H1 (cell line): ENCODE measurements at regions not wholly inside any gene's neighbourhood (a gene's known extent, or its start where the extent isn't known, plus 50 kb on each side); places are given as distances from the start of the nearest gene placed in this dataset.

ENCODE experiments used
- CTCF ChIA-PET: fragments of 300-600 bp; sonication (Branson Sonifier 250); formaldehyde crosslinking; loops from one replicate; lab custom pipeline; 2021; ENCODE audit not compliant: partially characterized antibody; lab: Charles Lee
- POLR2A ChIA-PET: fragments of 300-600 bp; sonication (Branson Sonifier 250); formaldehyde crosslinking; loops from one replicate; lab custom pipeline; 2021; ENCODE audit warnings: inconsistent platforms; ENCODE audit not compliant: partially characterized antibody; lab: Charles Lee
- DNase-seq, 2 experiments: peaks; one replicate each; pipeline versions ENCODE4 v3.0.0 to v3.0.0-alpha.2; 2010 to 2022; ENCODE audit warnings: low spot score in 2 of 2, low read depth in 1 of 2, mixed read lengths in 1 of 2
- FAIRE-seq: peaks from 2 replicates; lab custom pipeline; 2011; peaks lifted over from hg19 to GRCh38; lab: Jason Lieb, UNC
- H2AFZ ChIP-seq: 2 replicates; pipeline ENCODE4 v1.8.1; 2012; ENCODE audit warnings: low read length, inconsistent platforms
- H2AK5ac ChIP-seq: 2 replicates; pipeline ENCODE4 v1.6.1; 2013; ENCODE audit warnings: low read depth, low read length
- H2BK120ac ChIP-seq: replicated peaks from 2 replicates; pipeline ENCODE3; 2013; ENCODE audit warnings: low read depth, low read length, inconsistent platforms
- H2BK12ac ChIP-seq: 2 replicates; pipeline ENCODE4 v1.6.1; 2013; ENCODE audit warnings: low read depth, low read length
- H2BK15ac ChIP-seq: 2 replicates; pipeline ENCODE4 v1.6.1; 2013; ENCODE audit warnings: low read length
- H2BK20ac ChIP-seq: 2 replicates; pipeline ENCODE4 v1.6.1; 2013; ENCODE audit warnings: low read length
- H2BK5ac ChIP-seq: 2 replicates; pipeline ENCODE4 v1.6.1; 2013; ENCODE audit warnings: low read depth, low read length
- H3K14ac ChIP-seq: 2 replicates; pipeline ENCODE4 v1.6.1; 2013; ENCODE audit warnings: inconsistent platforms; ENCODE audit not compliant: insufficient read length
- H3K18ac ChIP-seq: 2 replicates; pipeline ENCODE4 v1.6.1; 2013; ENCODE audit warnings: low read length; ENCODE audit errors: extremely low read depth
- H3K23ac ChIP-seq: 2 replicates; pipeline ENCODE4 v1.6.1; 2013; ENCODE audit warnings: inconsistent platforms; ENCODE audit not compliant: insufficient read length
- H3K23me2 ChIP-seq: 2 replicates; pipeline ENCODE4 v1.6.1; 2013; ENCODE audit warnings: low read depth, low read length
- H3K27ac ChIP-seq: 2 replicates; pipeline ENCODE4 v1.6.1; 2011; ENCODE audit warnings: low read depth, low read length, inconsistent platforms
- H3K27me3 ChIP-seq, 4 experiments: replicated peaks in 1 of 4; 1 replicate in 1 of 4; 2 replicates in 3 of 4; pipeline versions ENCODE4 v1.6.1 to v1.8.1; 2011 to 2013; ENCODE audit warnings: low read length in 3 of 4, mild to moderate bottlenecking in 3 of 4, inconsistent platforms in 2 of 4, mixed read lengths in 2 of 4, moderate library complexity in 1 of 4; ENCODE audit not compliant: control insufficient read depth in 3 of 4, insufficient read depth in 3 of 4; ENCODE audit errors: extremely low read depth in 1 of 4
- H3K36me3 ChIP-seq, 4 experiments: 2 replicates each; pipeline versions ENCODE4 v1.6.1 to v1.8.1; 2011 to 2013; ENCODE audit warnings: mild to moderate bottlenecking in 4 of 4, low read length in 3 of 4, moderate library complexity in 2 of 4, control low read depth in 1 of 4, inconsistent platforms in 1 of 4; ENCODE audit not compliant: insufficient read depth in 4 of 4, control insufficient read depth in 2 of 4
- H3K4ac ChIP-seq: replicated peaks from 2 replicates; pipeline ENCODE3; 2013; ENCODE audit warnings: low read length, low read depth, mixed read lengths, inconsistent platforms; ENCODE audit not compliant: insufficient read length
- H3K4me1 ChIP-seq, 4 experiments: replicated peaks in 1 of 4; 1 replicate in 1 of 4; 2 replicates in 3 of 4; pipeline versions ENCODE4 v1.6.1 to v1.8.1; 2011 to 2013; ENCODE audit warnings: low read length in 3 of 4, inconsistent platforms in 2 of 4, mixed read lengths in 1 of 4; ENCODE audit not compliant: insufficient read depth in 4 of 4, control insufficient read depth in 3 of 4
- H3K4me2 ChIP-seq, 2 experiments: 2 replicates each; pipeline versions ENCODE4 v1.6.1 to v1.8.1; 2011 to 2013; ENCODE audit warnings: low read depth in 2 of 2, low read length in 2 of 2, control low read depth in 1 of 2, inconsistent platforms in 1 of 2, mild to moderate bottlenecking in 1 of 2; ENCODE audit not compliant: insufficient read depth in 1 of 2
- H3K4me3 ChIP-seq, 4 experiments: fragments of 200-600, 300-600 bp in 1 of 4; sonication (generic), shearing (Covaris generic), sonication (Bioruptor Twin) in 1 of 4; 2 replicates each; pipeline versions ENCODE4 v1.5.1 to v1.8.1; 2011 to 2016; ENCODE audit warnings: low read length in 4 of 4, low read depth in 3 of 4, control low read depth in 2 of 4, inconsistent platforms in 2 of 4, mild to moderate bottlenecking in 2 of 4, mixed read lengths in 1 of 4, moderate library complexity in 1 of 4; ENCODE audit not compliant: insufficient read depth in 2 of 4; ENCODE audit errors: extremely low read depth in 1 of 4
- H3K56ac ChIP-seq: replicated peaks from 2 replicates; pipeline ENCODE3; 2013; ENCODE audit warnings: low read depth, mild to moderate bottlenecking, mixed read lengths, low read length, inconsistent platforms; ENCODE audit not compliant: insufficient read length
- H3K79me1 ChIP-seq: 2 replicates; pipeline ENCODE4 v1.6.1; 2013; ENCODE audit warnings: low read depth, low read length, control low read depth
- H3K79me2 ChIP-seq, 2 experiments: 2 replicates each; pipeline versions ENCODE4 v1.6.1 to v1.8.1; 2012 to 2013; ENCODE audit warnings: low read length in 2 of 2, mild to moderate bottlenecking in 2 of 2, inconsistent platforms in 1 of 2; ENCODE audit not compliant: insufficient read depth in 2 of 2, control insufficient read depth in 1 of 2
- H3K9ac ChIP-seq, 4 experiments: replicated peaks in 1 of 4; 1 replicate in 1 of 4; 2 replicates in 3 of 4; pipeline versions ENCODE4 v1.6.1 to v1.8.1; 2011 to 2013; ENCODE audit warnings: low read depth in 3 of 4, low read length in 3 of 4, control low read depth in 2 of 4, mild to moderate bottlenecking in 2 of 4, moderate library complexity in 2 of 4, inconsistent platforms in 1 of 4; ENCODE audit errors: extremely low read depth in 1 of 4
- H3K9me3 ChIP-seq, 2 experiments: 2 replicates each; pipeline versions ENCODE4 v1.6.1 to v1.8.1; 2012 to 2013; ENCODE audit warnings: mild to moderate bottlenecking in 2 of 2, moderate library complexity in 2 of 2, control low read depth in 1 of 2, inconsistent platforms in 1 of 2, low read depth in 1 of 2, low read length in 1 of 2, mixed read lengths in 1 of 2; ENCODE audit not compliant: insufficient read depth in 2 of 2
- H4K20me1 ChIP-seq, 2 experiments: replicated peaks in 1 of 2; 2 replicates each; pipeline versions ENCODE3 to v1.8.1; 2011 to 2013; ENCODE audit warnings: inconsistent platforms in 2 of 2, low read length in 2 of 2, mild to moderate bottlenecking in 1 of 2; ENCODE audit not compliant: insufficient read depth in 2 of 2, control insufficient read depth in 1 of 2
- H4K5ac ChIP-seq: 2 replicates; pipeline ENCODE4 v1.6.1; 2013; ENCODE audit warnings: low read length, low read depth, mixed read lengths, inconsistent platforms; ENCODE audit not compliant: insufficient read length
- H4K8ac ChIP-seq: 2 replicates; pipeline ENCODE4 v1.8.0; 2013; ENCODE audit warnings: mild to moderate bottlenecking, moderate library complexity, low read length, inconsistent platforms; ENCODE audit not compliant: insufficient read depth; ENCODE audit errors: extremely low read depth
- H4K91ac ChIP-seq: replicated peaks from 2 replicates; pipeline ENCODE3; 2013; ENCODE audit warnings: low read length, mixed read lengths, inconsistent platforms; ENCODE audit not compliant: insufficient read length
- BACH1 ChIP-seq: IDR thresholded peaks from 2 replicates; pipeline ENCODE4 v1.6.1; 2012; ENCODE audit warnings: low read length, improper control_type of control experiment
- BRCA1 ChIP-seq: IDR thresholded peaks from 2 replicates; pipeline ENCODE4 v1.6.1; 2012; ENCODE audit warnings: low read depth, low read length, improper control_type of control experiment
- CEBPB ChIP-seq: IDR thresholded peaks from 2 replicates; pipeline ENCODE4 v1.6.1; 2012; ENCODE audit warnings: low read depth, low read length
- CTBP2 ChIP-seq: IDR thresholded peaks from 2 replicates; pipeline ENCODE4 v1.7.0; 2011; ENCODE audit warnings: borderline replicate concordance, mild to moderate bottlenecking, moderate library complexity, mixed read lengths, low read length; ENCODE audit not compliant: insufficient read depth, insufficient read length
- E2F6 ChIP-seq: IDR thresholded peaks from 2 replicates; pipeline ENCODE4 v1.6.1; 2012; ENCODE audit warnings: inconsistent platforms
- EGR1 ChIP-seq: IDR thresholded peaks from 2 replicates; pipeline ENCODE4 v1.6.1; 2011; ENCODE audit warnings: low read depth, low read length, borderline replicate concordance
- EZH2 ChIP-seq: fragments of 200-600 bp; sonication (generic); IDR thresholded peaks from 2 replicates; pipeline ENCODE4 v1.7.1; 2012; ENCODE audit warnings: low read depth, mild to moderate bottlenecking, moderate library complexity, low read length, inconsistent platforms; ENCODE audit not compliant: severe bottlenecking
- HDAC6 ChIP-seq: IDR thresholded peaks from one replicate; pipeline ENCODE4 v1.7.1; 2012; ENCODE audit warnings: low read depth, mild to moderate bottlenecking, inconsistent platforms, low read length, moderate library complexity
- POLR2A ChIP-seq, 2 experiments: IDR thresholded peaks; 1 replicate in 1 of 2; 2 replicates in 1 of 2; pipeline ENCODE4 v1.6.1; 2011; ENCODE audit warnings: low read depth in 2 of 2, low read length in 2 of 2, mild to moderate bottlenecking in 2 of 2; ENCODE audit errors: control extremely low read depth in 1 of 2
- RBBP5 ChIP-seq: IDR thresholded peaks from 2 replicates; pipeline ENCODE4 v1.7.1; 2012; ENCODE audit warnings: low read depth, mild to moderate bottlenecking, inconsistent platforms, low read length, moderate library complexity, borderline replicate concordance
- RFX5 ChIP-seq: IDR thresholded peaks from 2 replicates; pipeline ENCODE4 v1.6.1; 2011; ENCODE audit warnings: low read depth, low read length, improper control_type of control experiment, borderline replicate concordance
- SUZ12 ChIP-seq: fragments of 200-600 bp; sonication (generic); IDR thresholded peaks from 2 replicates; pipeline ENCODE4 v1.6.1; 2012; ENCODE audit warnings: mild to moderate bottlenecking, inconsistent platforms, low read length, moderate library complexity, mixed read lengths
- TAF1 ChIP-seq: IDR thresholded peaks from 2 replicates; pipeline ENCODE4 v1.6.1; 2011; ENCODE audit warnings: mild to moderate bottlenecking, low read depth, low read length
- TEAD4 ChIP-seq: IDR thresholded peaks from 2 replicates; pipeline ENCODE4 v1.6.1; 2012; ENCODE audit warnings: low read depth, low read length, inconsistent platforms, mixed read lengths
- TF ChIP-seq, protein P1 (sequence below): IDR thresholded peaks from 2 replicates; pipeline ENCODE4 v1.6.1; 2012; ENCODE audit warnings: inconsistent platforms

DNA sequence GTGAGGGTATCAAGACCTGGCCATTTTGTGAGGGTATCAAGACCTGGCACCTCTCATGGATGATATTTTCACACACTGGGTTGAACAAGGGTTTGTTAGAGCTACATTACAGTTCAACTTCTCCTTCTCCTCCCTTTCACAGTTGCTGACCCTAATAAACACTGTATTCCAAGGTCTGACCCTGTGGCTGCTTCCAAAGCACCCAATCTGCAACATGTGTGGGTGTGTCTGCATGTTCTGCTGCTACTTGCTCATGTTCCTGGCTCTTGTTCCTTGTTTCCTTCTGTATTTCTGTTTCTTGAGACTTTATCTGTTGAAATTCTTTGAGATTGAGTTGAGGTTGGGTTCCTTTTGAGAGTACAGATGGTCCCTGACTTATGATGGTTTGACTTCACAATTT is 162.1 kb upstream of the GMDS start:
- Histone ChIP-seq H3K4me1 (no peaks in the 10 kb centered on the region), H4K8ac (no peak overlapping the region), H3K4me3 (no peak overlapping the region), H2AK5ac (no peak overlapping the region), H2BK120ac (no peak overlapping the region), H3K27me3 (no peaks in the 10 kb centered on the region), H2AFZ (no peak overlapping the region), H2BK12ac (no peak overlapping the region), H3K79me2 (no peaks in the 10 kb centered on the region), H3K14ac (no peak overlapping the region), H3K23ac (no peak overlapping the region), H3K36me3 (no peaks in the 10 kb centered on the region), H3K18ac (no peak overlapping the region), H3K4me2 (no peak overlapping the region), H2BK5ac (no peak overlapping the region), H3K79me1 (no peaks in the 10 kb centered on the region), H3K56ac (no peak overlapping the region), H2BK20ac (no peak overlapping the region), H4K91ac (no peak overlapping the region), H2BK15ac (no peak overlapping the region), H3K23me2 (no peaks in the 10 kb centered on the region), H4K5ac (no peak overlapping the region), H3K27ac (no peak overlapping the region), H3K4ac (no peak overlapping the region), H3K9ac (no peak overlapping the region), H3K9me3 (no peaks in the 10 kb centered on the region), H4K20me1 (no peaks in the 10 kb centered on the region)
- FAIRE-seq (no peak), DNase-seq (no peak)
- ChIA-PET CTCF (interaction anchor here (1.5 kb wide), 1 partner anchor 514 kb away, joined by 4 read pairs; no protein-coding TSS in a partner anchor), POLR2A (no interaction called here)
- TF ChIP-seq SUZ12 (no peak), RBBP5 (no peak), EGR1 (no peak), TAF1 (no peak), CTBP2 (no peak), POLR2A (IDR thresholded peaks at IDR 0.05; ENCODE audit: control extremely low read depth in 1 of 2, low read depth in 2 of 2, low read length in 2 of 2) (no peak), BRCA1 (no peak), BACH1 (no peak), HDAC6 (no peak), CEBPB (no peak), RFX5 (no peak), E2F6 (no peak), EZH2 (no peak), TEAD4 (no peak)
- TF ChIP-seq, protein P1, sequence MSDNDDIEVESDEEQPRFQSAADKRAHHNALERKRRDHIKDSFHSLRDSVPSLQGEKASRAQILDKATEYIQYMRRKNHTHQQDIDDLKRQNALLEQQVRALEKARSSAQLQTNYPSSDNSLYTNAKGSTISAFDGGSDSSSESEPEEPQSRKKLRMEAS = no peak
